Psoas muscle (tissue), 7 donors: ENCODE measurements at regions not wholly inside any gene's neighbourhood (a gene's known extent, or its start where the extent isn't known, plus 50 kb on each side); places are given as distances from the start of the nearest gene placed in this dataset.

Source experiments
- ATAC-seq, 4 donors: fragments of 200-7000 bp; cut with Tn5 transposase; one replicate each; pipeline ENCODE4 v1.9.1; 2020; ENCODE audit warnings: moderate library complexity in 3 of 4, mild to moderate bottlenecking in 2 of 4
- DNase-seq, 2 donors: peaks; one replicate each; pipeline ENCODE4 v3.0.0-alpha.2; 2020
- H3K27ac ChIP-seq: fragments of 200-600 bp; one replicate; pipeline ENCODE4 v1.8.0; 2022
- H3K27me3 ChIP-seq, 3 donors: fragments of 200-600 bp in 1 of 3; one replicate each; pipeline versions ENCODE4 v1.6.1 to v1.8.0; 2013 to 2022; ENCODE audit warnings: low read length in 2 of 3, mild to moderate bottlenecking in 2 of 3, moderate library complexity in 1 of 3; ENCODE audit not compliant: insufficient read depth in 3 of 3
- H3K36me3 ChIP-seq, 2 donors: fragments of 200-600 bp in 1 of 2; one replicate each; pipeline versions ENCODE4 v1.6.1 to v1.8.0; 2013 to 2022; ENCODE audit warnings: low read depth in 1 of 2, mild to moderate bottlenecking in 1 of 2, moderate library complexity in 1 of 2; ENCODE audit not compliant: insufficient read depth in 1 of 2
- H3K4me1 ChIP-seq: fragments of 200-600 bp; one replicate; pipeline ENCODE4 v1.8.0; 2022
- H3K4me3 ChIP-seq: fragments of 200-600 bp; one replicate; pipeline ENCODE4 v1.8.0; 2022; ENCODE audit warnings: mild to moderate bottlenecking
- H3K9me3 ChIP-seq: fragments of 200-600 bp; one replicate; pipeline ENCODE4 v1.8.0; 2022
- CTCF ChIP-seq: fragments of 200-600 bp; IDR thresholded peaks from one replicate; pipeline ENCODE4 v1.8.0; 2022; ENCODE audit warnings: antibody characterized with exemption
- WGBS, 3 donors: extraction: QIAGEN DNeasy Blood & Tissue Kit; methylation state at CpG; one replicate each; pipeline versions ENCODE4 v1.1.6 to v1.1.7; 2013; 5-methylcytosine and 5-hydroxymethylcytosine counted together
- intact Hi-C, 2 donors: fragments of 100-400 bp; cut with DNase I; formaldehyde crosslinking; loops; one replicate each; pipeline versions ENCODE4 v1.11.0 to v1.14.2; 2022
- donor health status: healthy with polysubstance abuse.
- donor health status: DM: no; HTN: no; CAD: no; lungs with moderate emphysema.
- donor health status: Bipolar disorder and iron deficiency.
- donor health status: healthy.
- donor health status: DM: yes; HTN: yes; CAD: no.
- donor health status: DM: no; HTN: no; CAD: no.
- donor health status: DM: yes; HTN: yes; CAD: no.

GRCh38 chr7:96407427-96407826 lies 85.5 kb upstream of the SLC25A13 start:
- Histone ChIP-seq H3K27me3 (no peaks in the 10 kb centered on the region), H3K4me1 (peaks cover 8% of the 10 kb centered on the region), H3K4me3 (no peak overlapping the region), H3K9me3 (no peaks in the 10 kb centered on the region), H3K27ac (no peak overlapping the region), H3K36me3 (no peaks in the 10 kb centered on the region)
- ATAC-seq (peak in 1 of 4 donors; percentile 49), DNase-seq (no peak)
- TF ChIP-seq CTCF = no peak
- intact Hi-C loops = no loop called here

GRCh38 chr7:96402913-96403312 lies 81.0 kb upstream of the SLC25A13 start:
- no peak for DNase-seq
- intact Hi-C loops = no loop called here
- Histone ChIP-seq H3K27me3 (no peaks in the 10 kb centered on the region), H3K36me3 (no peaks in the 10 kb centered on the region), H3K4me1 (no peaks in the 10 kb centered on the region), H3K27ac (no peak overlapping the region), H3K4me3 (no peak overlapping the region), H3K9me3 (no peaks in the 10 kb centered on the region)
- WGBS, 3 donors = 72 to 83% (median 82%) methylated on average over 1 of the region's 1 CpG
- ATAC-seq = no peak
- no peak for TF ChIP-seq CTCF

- Histone ChIP-seq H3K27me3 (no peaks in the 10 kb centered on the region), H3K27ac (no peak overlapping the region), H3K4me1 (no peaks in the 10 kb centered on the region), H3K9me3 (no peaks in the 10 kb centered on the region), H3K36me3 (no peaks in the 10 kb centered on the region), H3K4me3 (no peak overlapping the region)
- ATAC-seq = no peak
- intact Hi-C loops = no loop called here
- no peak for TF ChIP-seq CTCF
- 34 to 59% (median 51%) methylated on average over 2 of the region's 2 CpGs for WGBS, 3 donors
- no peak for DNase-seq
These were observed 79.3 kb upstream of the SLC25A13 start for GRCh38 chr7:96401200-96401599.

GRCh38 chr7:96400518-96400917 lies 78.6 kb upstream of the SLC25A13 start:
- intact Hi-C loops = no loop called here
- no peaks in the 10 kb centered on the region for H3K9me3 ChIP-seq
- H3K36me3 ChIP-seq = no peaks in the 10 kb centered on the region
- ATAC-seq (no peak), DNase-seq (no peak)
- no peak overlapping the region for H3K4me3 ChIP-seq
- no peaks in the 10 kb centered on the region for H3K4me1 ChIP-seq
- H3K27ac ChIP-seq = no peak overlapping the region
- H3K27me3 ChIP-seq = no peaks in the 10 kb centered on the region
- TF ChIP-seq CTCF = no peak

- ATAC-seq (no peak), DNase-seq (no peak)
- intact Hi-C loops = no loop called here
- no peaks in the 10 kb centered on the region for H3K9me3 ChIP-seq
- WGBS, 3 donors = 87 to 96% (median 91%) methylated on average over 1 of the region's 1 CpG
- no peak overlapping the region for H3K27ac ChIP-seq
- no peak for TF ChIP-seq CTCF
- H3K4me1 ChIP-seq = no peaks in the 10 kb centered on the region
- H3K4me3 ChIP-seq = no peak overlapping the region
- no peaks in the 10 kb centered on the region for H3K27me3 ChIP-seq
- no peaks in the 10 kb centered on the region for H3K36me3 ChIP-seq
These were observed 78.1 kb upstream of the SLC25A13 start for GRCh38 chr7:96400001-96400400.
